Type B pancreatic cell (in vitro differentiated cells): ENCODE measurements at regions not wholly inside any gene's neighbourhood (a gene's known extent, or its start where the extent isn't known, plus 50 kb on each side); places are given as distances from the start of the nearest gene placed in this dataset.

ENCODE experiments used
- DNase-seq: peaks from one replicate; pipeline ENCODE4 v3.0.0; 2021; ENCODE audit warnings: mixed read lengths; ENCODE audit not compliant: unreplicated experiment; ENCODE audit errors: extremely low spot score
- H3K27ac Mint-ChIP-seq: 2 replicates; pipeline ENCODE4 v1.8.0; 2021; ENCODE audit warnings: mild to moderate bottlenecking, mixed read lengths
- H3K27me3 Mint-ChIP-seq: 2 replicates; pipeline ENCODE4 v1.8.0; 2021; ENCODE audit warnings: mixed read lengths
- H3K36me3 Mint-ChIP-seq: 2 replicates; pipeline ENCODE4 v1.8.0; 2021; ENCODE audit warnings: mixed read lengths
- H3K4me1 Mint-ChIP-seq: one replicate; pipeline ENCODE4 v1.8.0; 2021; ENCODE audit warnings: mixed read lengths; ENCODE audit not compliant: unreplicated experiment
- H3K4me3 Mint-ChIP-seq: 2 replicates; pipeline ENCODE4 v1.8.0; 2021; ENCODE audit warnings: mild to moderate bottlenecking, mixed read lengths
- H3K9me3 Mint-ChIP-seq: 2 replicates; pipeline ENCODE4 v1.8.0; 2021; ENCODE audit warnings: mixed read lengths
- TF ChIP-seq, protein P1 (sequence below): fragments of 200-600 bp; sonication (generic); conservative IDR thresholded peaks from 2 replicates; pipeline ENCODE4 v1.5.0; 2021; ENCODE audit warnings: antibody characterized with exemption, mild to moderate bottlenecking

- Mint-ChIP-seq H3K27me3 (peaks cover 12% of the 10 kb centered on the region), H3K27ac (no peak overlapping the region), H3K36me3 (no peaks in the 10 kb centered on the region), H3K4me3 (no peak overlapping the region), H3K4me1 (peaks cover 7% of the 10 kb centered on the region), H3K9me3 (no peaks in the 10 kb centered on the region)
- TF ChIP-seq, protein P1, sequence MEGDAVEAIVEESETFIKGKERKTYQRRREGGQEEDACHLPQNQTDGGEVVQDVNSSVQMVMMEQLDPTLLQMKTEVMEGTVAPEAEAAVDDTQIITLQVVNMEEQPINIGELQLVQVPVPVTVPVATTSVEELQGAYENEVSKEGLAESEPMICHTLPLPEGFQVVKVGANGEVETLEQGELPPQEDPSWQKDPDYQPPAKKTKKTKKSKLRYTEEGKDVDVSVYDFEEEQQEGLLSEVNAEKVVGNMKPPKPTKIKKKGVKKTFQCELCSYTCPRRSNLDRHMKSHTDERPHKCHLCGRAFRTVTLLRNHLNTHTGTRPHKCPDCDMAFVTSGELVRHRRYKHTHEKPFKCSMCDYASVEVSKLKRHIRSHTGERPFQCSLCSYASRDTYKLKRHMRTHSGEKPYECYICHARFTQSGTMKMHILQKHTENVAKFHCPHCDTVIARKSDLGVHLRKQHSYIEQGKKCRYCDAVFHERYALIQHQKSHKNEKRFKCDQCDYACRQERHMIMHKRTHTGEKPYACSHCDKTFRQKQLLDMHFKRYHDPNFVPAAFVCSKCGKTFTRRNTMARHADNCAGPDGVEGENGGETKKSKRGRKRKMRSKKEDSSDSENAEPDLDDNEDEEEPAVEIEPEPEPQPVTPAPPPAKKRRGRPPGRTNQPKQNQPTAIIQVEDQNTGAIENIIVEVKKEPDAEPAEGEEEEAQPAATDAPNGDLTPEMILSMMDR: no peak
- DNase-seq: no peak
Observed at GRCh38 chr4:4775493-4776004, 83.9 kb upstream of the MSX1 start.

DNA sequence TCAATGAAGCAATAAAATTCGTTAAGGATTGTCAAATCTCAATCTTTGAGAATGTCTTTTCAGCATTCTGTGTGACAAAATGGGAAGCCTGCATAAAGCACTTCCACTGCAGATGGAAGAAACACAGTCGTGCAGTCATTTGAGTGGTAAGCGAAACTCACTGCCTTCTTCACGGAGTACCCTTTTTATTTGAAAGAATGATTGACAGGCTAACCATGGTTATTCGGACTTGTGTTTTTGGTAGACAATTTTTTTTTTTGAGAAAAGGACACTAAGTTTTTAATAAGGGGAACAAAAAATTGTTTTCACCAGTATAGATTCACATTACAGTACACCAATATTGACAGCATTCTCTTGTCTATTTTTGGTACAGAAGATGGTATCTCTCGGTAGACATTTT, 86.9 kb upstream of the MSX1 start:
- no peak overlapping the region for H3K27ac Mint-ChIP-seq
- no peaks in the 10 kb centered on the region for H3K27me3 Mint-ChIP-seq
- TF ChIP-seq, protein P1: no peak
- H3K4me1 Mint-ChIP-seq: peaks cover 4% of the 10 kb centered on the region
- DNase-seq: no peak
- no peaks in the 10 kb centered on the region for H3K9me3 Mint-ChIP-seq
- peaks cover under 1% of the 10 kb centered on the region for H3K36me3 Mint-ChIP-seq
- H3K4me3 Mint-ChIP-seq: no peak overlapping the region

GRCh38 chr4:4771160-4771559, 88.3 kb upstream of the MSX1 start:
- peaks cover 6% of the 10 kb centered on the region for H3K4me1 Mint-ChIP-seq
- H3K9me3 Mint-ChIP-seq: no peaks in the 10 kb centered on the region
- H3K36me3 Mint-ChIP-seq: peaks cover 4% of the 10 kb centered on the region
- no peaks in the 10 kb centered on the region for H3K27me3 Mint-ChIP-seq
- TF ChIP-seq, protein P1: no peak
- no peak overlapping the region for H3K4me3 Mint-ChIP-seq
- H3K27ac Mint-ChIP-seq: no peak overlapping the region
- no peak for DNase-seq

DNA sequence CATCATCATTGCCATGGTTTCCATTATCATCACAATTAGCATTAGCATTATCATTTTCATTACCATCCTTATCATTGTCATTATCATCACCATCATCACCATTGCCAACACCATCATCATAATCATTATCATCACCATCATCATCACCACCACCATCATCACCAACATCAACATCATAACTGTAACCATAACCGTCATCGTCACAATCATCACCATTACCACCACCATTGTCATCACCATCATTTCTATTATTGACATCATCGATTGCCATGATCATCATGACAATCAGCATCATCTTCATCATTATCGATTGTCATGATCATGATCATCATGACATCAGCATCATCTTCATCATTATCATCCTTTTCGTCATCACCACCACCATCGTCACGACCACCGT, 88.9 kb upstream of the MSX1 start:
- DNase-seq: no peak
- H3K27ac Mint-ChIP-seq: no peak overlapping the region
- no peaks in the 10 kb centered on the region for H3K27me3 Mint-ChIP-seq
- no peak overlapping the region for H3K4me3 Mint-ChIP-seq
- H3K36me3 Mint-ChIP-seq: peaks cover 6% of the 10 kb centered on the region
- TF ChIP-seq, protein P1: no peak
- no peaks in the 10 kb centered on the region for H3K9me3 Mint-ChIP-seq
- peaks cover 8% of the 10 kb centered on the region for H3K4me1 Mint-ChIP-seq

GRCh38 chr4:4766564-4766963, 92.9 kb upstream of the MSX1 start:
- DNase-seq: no peak
- no peak overlapping the region for H3K4me3 Mint-ChIP-seq
- TF ChIP-seq, protein P1: no peak
- no peaks in the 10 kb centered on the region for H3K9me3 Mint-ChIP-seq
- H3K27me3 Mint-ChIP-seq: peaks cover 12% of the 10 kb centered on the region
- peaks cover 40% of the 10 kb centered on the region for H3K4me1 Mint-ChIP-seq
- H3K27ac Mint-ChIP-seq: no peak overlapping the region
- H3K36me3 Mint-ChIP-seq: peaks cover 7% of the 10 kb centered on the region

GRCh38 chr4:4765811-4766210, 93.7 kb upstream of the MSX1 start:
- Mint-ChIP-seq H3K27ac (no peak overlapping the region), H3K4me3 (no peak overlapping the region), H3K36me3 (peaks cover 7% of the 10 kb centered on the region), H3K27me3 (peaks cover 18% of the 10 kb centered on the region), H3K4me1 (peaks cover 47% of the 10 kb centered on the region), H3K9me3 (no peaks in the 10 kb centered on the region)
- DNase-seq: no peak
- TF ChIP-seq, protein P1: no peak
